ENCODE measurements at regions not wholly inside any gene's neighbourhood (a gene's known extent, or its start where the extent isn't known, plus 50 kb on each side); places are given as distances from the start of the nearest gene placed in this dataset.

DNA sequence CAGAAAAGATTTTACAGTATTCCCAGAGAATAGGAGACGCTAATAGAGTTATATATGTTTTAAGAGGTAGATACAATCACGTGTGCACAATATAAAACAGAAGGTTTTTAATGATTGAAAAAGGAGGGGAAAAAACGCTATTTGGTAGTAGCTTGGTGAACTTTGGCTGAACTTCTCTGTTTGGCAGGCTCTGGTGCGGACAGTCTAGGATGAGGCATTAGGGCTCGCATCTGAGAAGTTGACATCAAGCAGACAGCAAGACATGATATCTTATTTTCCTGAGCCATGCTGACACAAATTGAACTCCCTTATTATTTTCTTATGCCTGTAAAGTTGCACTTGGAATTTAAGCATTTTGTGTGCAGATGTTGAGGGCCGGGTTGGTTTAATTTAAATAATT lies 176.6 kb downstream of the EN1 start:
- H3K4me3 ChIP-seq (replicated peaks; ENCODE audit: low read depth, low read length): no peak overlapping the region
- peak; percentile 67 for DNase-seq (ENCODE audit: low read depth)
- TF ChIP-seq, protein P1, sequence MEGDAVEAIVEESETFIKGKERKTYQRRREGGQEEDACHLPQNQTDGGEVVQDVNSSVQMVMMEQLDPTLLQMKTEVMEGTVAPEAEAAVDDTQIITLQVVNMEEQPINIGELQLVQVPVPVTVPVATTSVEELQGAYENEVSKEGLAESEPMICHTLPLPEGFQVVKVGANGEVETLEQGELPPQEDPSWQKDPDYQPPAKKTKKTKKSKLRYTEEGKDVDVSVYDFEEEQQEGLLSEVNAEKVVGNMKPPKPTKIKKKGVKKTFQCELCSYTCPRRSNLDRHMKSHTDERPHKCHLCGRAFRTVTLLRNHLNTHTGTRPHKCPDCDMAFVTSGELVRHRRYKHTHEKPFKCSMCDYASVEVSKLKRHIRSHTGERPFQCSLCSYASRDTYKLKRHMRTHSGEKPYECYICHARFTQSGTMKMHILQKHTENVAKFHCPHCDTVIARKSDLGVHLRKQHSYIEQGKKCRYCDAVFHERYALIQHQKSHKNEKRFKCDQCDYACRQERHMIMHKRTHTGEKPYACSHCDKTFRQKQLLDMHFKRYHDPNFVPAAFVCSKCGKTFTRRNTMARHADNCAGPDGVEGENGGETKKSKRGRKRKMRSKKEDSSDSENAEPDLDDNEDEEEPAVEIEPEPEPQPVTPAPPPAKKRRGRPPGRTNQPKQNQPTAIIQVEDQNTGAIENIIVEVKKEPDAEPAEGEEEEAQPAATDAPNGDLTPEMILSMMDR (IDR thresholded peaks at IDR 0.05; ENCODE audit: low read length, missing control alignments): no peak

DNA sequence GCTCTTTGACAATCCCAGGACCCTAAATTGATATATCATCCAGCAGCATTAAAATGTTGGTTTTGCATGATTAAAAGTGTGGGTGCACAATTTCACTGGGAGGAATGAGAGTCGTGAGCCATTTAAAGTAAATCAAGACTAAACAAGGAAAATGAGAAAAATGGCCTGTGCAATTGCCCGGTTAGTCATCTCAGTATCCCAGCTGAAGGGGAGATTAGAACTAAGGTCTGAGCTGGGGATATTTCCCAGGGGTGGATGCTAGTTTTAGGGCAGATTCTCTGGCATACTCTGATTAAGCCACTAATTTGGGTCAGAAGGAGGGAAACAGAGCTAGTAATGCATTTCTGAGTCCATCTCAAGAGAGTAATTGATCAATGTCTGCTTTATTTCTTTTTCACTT lies 177.2 kb downstream of the EN1 start:
- DNase-seq (ENCODE audit: low read depth): peak; percentile 11

DNA sequence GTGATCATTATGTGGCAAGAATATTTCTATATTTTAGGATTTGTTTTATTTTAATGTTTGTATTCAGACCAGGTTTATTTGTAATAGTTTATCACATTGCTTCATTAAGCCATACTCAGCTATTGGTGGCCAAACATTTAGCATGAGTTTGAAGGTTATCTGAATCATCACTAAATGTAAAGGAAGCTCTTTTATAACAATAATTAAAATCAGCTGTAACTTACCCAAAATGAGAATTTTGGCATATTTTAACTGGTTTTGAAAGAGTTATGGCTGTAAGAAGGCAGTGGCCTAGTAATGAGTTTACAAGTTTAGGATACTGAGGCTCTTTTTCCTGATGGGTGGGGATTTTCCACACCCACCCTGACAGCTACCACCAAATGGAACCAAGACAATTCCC lies 177.8 kb downstream of the EN1 start:
- no peak overlapping the region for H3K4me3 ChIP-seq (replicated peaks; ENCODE audit: low read depth, low read length)
- TF ChIP-seq, protein P1 (IDR thresholded peaks at IDR 0.05; ENCODE audit: low read length, missing control alignments): no peak
- DNase-seq (ENCODE audit: low read depth): no peak

More for the DNA sequence above, 177.2 kb downstream of the EN1 start:
- no peak overlapping the region for H3K4me3 ChIP-seq (replicated peaks; ENCODE audit: low read depth, low read length)
- TF ChIP-seq, protein P1 (IDR thresholded peaks at IDR 0.05; ENCODE audit: low read length, missing control alignments): no peak

DNA sequence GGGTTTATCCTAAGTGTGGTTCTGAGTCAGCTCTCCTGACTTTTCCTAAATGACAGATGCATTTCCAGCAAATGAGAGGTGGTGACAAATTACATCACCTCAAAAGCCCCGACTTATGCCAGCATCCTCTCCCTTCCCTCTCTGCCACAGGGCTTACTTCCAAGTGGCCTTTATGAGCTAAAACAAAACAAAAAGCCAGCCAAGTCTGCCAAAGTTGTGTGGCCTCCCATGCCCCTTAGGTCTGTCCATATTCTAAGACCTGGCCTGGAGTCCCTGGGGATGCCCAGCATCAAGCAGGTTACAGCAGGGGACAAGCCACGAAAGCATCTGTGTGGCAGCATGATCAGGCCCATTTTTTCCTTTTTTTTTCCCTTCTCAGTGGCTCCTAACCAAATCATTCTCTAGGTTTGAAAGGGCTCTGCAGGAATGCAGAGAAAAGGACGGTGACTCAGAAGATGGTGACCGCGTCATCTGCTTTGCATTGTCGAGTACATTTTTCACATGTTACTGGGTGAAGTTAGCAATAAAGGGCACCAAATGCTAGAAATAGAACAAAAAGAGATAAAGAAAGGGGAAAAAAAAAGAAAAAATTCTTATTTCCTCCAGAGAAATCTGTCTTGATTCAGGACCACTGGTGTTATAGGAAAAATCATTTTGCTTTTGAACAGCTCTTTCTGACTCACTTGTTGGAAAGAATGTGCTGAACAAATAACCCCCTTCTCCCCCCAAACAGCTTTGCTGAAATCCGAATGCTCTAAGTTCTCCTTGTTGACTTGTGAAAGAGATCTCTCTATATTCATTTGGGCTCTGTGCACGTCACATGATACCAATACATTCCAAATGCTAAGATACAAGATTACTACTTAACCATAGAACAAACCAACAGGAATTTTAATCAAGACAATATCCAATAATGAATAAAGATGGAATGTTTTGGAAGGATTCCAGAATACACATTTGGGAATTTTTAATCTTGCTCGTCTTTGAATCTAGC lies 178.7 kb downstream of the EN1 start:
- TF ChIP-seq, protein P1 (IDR thresholded peaks at IDR 0.05; ENCODE audit: low read length, missing control alignments): no peak
- DNase-seq (ENCODE audit: low read depth): peak; percentile 93
- no peak overlapping the region for H3K4me3 ChIP-seq (replicated peaks; ENCODE audit: low read depth, low read length)

DNA sequence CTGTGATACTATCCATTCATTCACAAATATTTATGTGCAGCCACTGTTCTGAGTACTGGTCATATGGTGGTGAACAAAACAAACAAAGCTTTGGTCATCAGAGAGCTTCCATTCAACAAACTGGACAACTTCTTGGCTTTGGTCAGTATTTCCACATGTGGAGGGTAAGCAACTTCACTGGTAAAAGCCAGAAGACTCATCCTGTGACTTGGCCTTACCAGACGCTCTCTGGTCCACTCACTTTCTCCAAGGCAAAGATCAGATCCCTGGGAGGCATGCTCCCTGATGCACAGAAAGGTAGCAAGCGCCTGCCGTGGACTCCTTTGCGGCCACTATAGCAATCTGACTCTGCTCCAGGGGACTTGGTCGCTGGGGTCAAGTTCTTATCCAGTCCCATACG lies 179.5 kb downstream of the EN1 start:
- DNase-seq (ENCODE audit: low read depth): peak; percentile 53
- TF ChIP-seq, protein P1 (IDR thresholded peaks at IDR 0.05; ENCODE audit: low read length, missing control alignments): no peak
- no peak overlapping the region for H3K4me3 ChIP-seq (replicated peaks; ENCODE audit: low read depth, low read length)

DNA sequence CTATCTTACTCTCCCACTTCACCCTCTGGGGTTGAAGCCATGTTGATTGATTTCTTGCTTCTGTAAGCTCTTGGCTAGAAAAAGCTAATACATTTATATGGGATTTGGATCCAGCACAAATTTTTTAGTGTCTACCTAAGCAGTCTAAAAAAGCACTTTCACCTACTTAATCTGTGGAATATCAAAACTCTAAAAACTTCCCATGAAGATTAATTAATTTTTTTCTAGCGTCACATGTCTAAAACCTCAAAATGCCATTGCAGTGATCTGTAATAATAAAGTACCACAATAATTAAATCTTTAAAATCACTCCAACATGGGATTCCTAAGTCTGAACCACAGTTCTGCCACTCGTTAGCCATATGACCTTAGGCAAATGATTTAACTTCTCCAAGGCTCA lies 180.1 kb downstream of the EN1 start:
- TF ChIP-seq, protein P1 (IDR thresholded peaks at IDR 0.05; ENCODE audit: low read length, missing control alignments): no peak
- DNase-seq (ENCODE audit: low read depth): no peak
- H3K4me3 ChIP-seq (replicated peaks; ENCODE audit: low read depth, low read length): no peak overlapping the region

Measured in fibroblast of pulmonary artery (primary cell).